Left lung (tissue), 4 donors: ENCODE measurements at regions not wholly inside any gene's neighbourhood (a gene's known extent, or its start where the extent isn't known, plus 50 kb on each side); places are given as distances from the start of the nearest gene placed in this dataset.

ENCODE experiments used
- ATAC-seq: fragments of 200-7000 bp; cut with Tn5 transposase; one replicate; pipeline ENCODE4 v1.9.1; 2020; ENCODE audit warnings: moderate library complexity
- DNase-seq, 4 donors: peaks; one replicate each; pipeline ENCODE4 v3.0.0-alpha.2; 2013 to 2020
- H3K27ac ChIP-seq, 2 donors: fragments of 200-600 bp; sonication (generic) in 1 of 2; one replicate each; pipeline versions ENCODE4 v1.5.0 to v1.8.0; 2020 to 2021
- H3K27me3 ChIP-seq, 2 donors: fragments of 200-600 bp; sonication (generic) in 1 of 2; one replicate each; pipeline versions ENCODE4 v1.5.0 to v1.8.0; 2020 to 2021
- H3K36me3 ChIP-seq, 2 donors: fragments of 200-600 bp; sonication (generic) in 1 of 2; one replicate each; pipeline versions ENCODE4 v1.5.0 to v1.8.0; 2020 to 2021
- H3K4me1 ChIP-seq, 2 donors: fragments of 200-600 bp; one replicate each; pipeline ENCODE4 v1.8.0; 2021
- H3K4me3 ChIP-seq, 2 donors: fragments of 200-600 bp; sonication (generic) in 1 of 2; one replicate each; pipeline versions ENCODE4 v1.5.0 to v1.8.0; 2020 to 2021; ENCODE audit warnings: mild to moderate bottlenecking in 1 of 2
- H3K9me3 ChIP-seq, 2 donors: fragments of 200-600 bp; sonication (generic) in 1 of 2; one replicate each; pipeline versions ENCODE4 v1.5.0 to v1.8.0; 2020 to 2021
- CTCF ChIP-seq, 2 donors: fragments of 200-600 bp; sonication (generic) in 1 of 2; IDR thresholded peaks; one replicate each; pipeline versions ENCODE4 v1.5.0 to v1.8.0; 2021; ENCODE audit warnings: antibody characterized with exemption in 2 of 2
- intact Hi-C, 2 donors: fragments of 100-400 bp; cut with DNase I; formaldehyde crosslinking; loops; one replicate each; pipeline versions ENCODE4 v1.11.2 to v1.14.2; 2022
- donor health status: DM: no; HTN: yes; CAD: no.
- donor health status: DM: no; HTN: no; CAD: no.

- Histone ChIP-seq H3K36me3 (no peaks in the 10 kb centered on the region), H3K27me3 (no peaks in the 10 kb centered on the region), H3K9me3 (peaks cover 0 to 4% of the 10 kb centered on the region in 2 donors), H3K4me1 (no peaks in the 10 kb centered on the region), H3K27ac (no peak overlapping the region), H3K4me3 (no peak overlapping the region)
- DNase-seq (no peak), ATAC-seq (peak; percentile 19)
- intact Hi-C loops, result no loop called here
- TF ChIP-seq CTCF (IDR thresholded peaks at IDR 0.05), result no peak
These were observed 216.4 kb downstream of the KLF5 start for GRCh38 chr13:73275163-73275562.

GRCh38 chr13:73274147-73274546 is 215.3 kb downstream of the KLF5 start:
- Histone ChIP-seq H3K4me3 (no peak overlapping the region), H3K9me3 (peaks cover 0 to 11% of the 10 kb centered on the region in 2 donors), H3K4me1 (no peaks in the 10 kb centered on the region), H3K36me3 (no peaks in the 10 kb centered on the region), H3K27me3 (no peaks in the 10 kb centered on the region), H3K27ac (no peak overlapping the region)
- ATAC-seq (no peak), DNase-seq (no peak)
- no peak for TF ChIP-seq CTCF (IDR thresholded peaks at IDR 0.05)
- intact Hi-C loops, result no loop called here

GRCh38 chr13:73273745-73274144 is 214.9 kb downstream of the KLF5 start:
- TF ChIP-seq CTCF (IDR thresholded peaks at IDR 0.05), result no peak
- H3K9me3 ChIP-seq, result peaks cover 0 to 11% of the 10 kb centered on the region in 2 donors
- ATAC-seq, result peak; percentile 87
- H3K36me3 ChIP-seq, result no peaks in the 10 kb centered on the region
- H3K4me1 ChIP-seq, result no peaks in the 10 kb centered on the region
- H3K27ac ChIP-seq, result no peak overlapping the region
- intact Hi-C loops, result no loop called here
- no peak overlapping the region for H3K4me3 ChIP-seq
- no peaks in the 10 kb centered on the region for H3K27me3 ChIP-seq
- no peak for DNase-seq

- no peak for TF ChIP-seq CTCF (IDR thresholded peaks at IDR 0.05)
- Histone ChIP-seq H3K27me3 (no peaks in the 10 kb centered on the region), H3K9me3 (peaks cover 0 to 11% of the 10 kb centered on the region in 2 donors), H3K4me3 (no peak overlapping the region), H3K27ac (no peak overlapping the region), H3K4me1 (no peaks in the 10 kb centered on the region), H3K36me3 (no peaks in the 10 kb centered on the region)
- intact Hi-C loops, result no loop called here
- no peak for ATAC-seq
- DNase-seq, result no peak
These were observed 214.5 kb downstream of the KLF5 start for GRCh38 chr13:73273276-73273675.

GRCh38 chr13:73272831-73273230 is 214.0 kb downstream of the KLF5 start:
- intact Hi-C loops, result no loop called here
- Histone ChIP-seq H3K27ac (no peak overlapping the region), H3K27me3 (no peaks in the 10 kb centered on the region), H3K4me3 (no peak overlapping the region), H3K36me3 (no peaks in the 10 kb centered on the region), H3K9me3 (peaks cover 0 to 11% of the 10 kb centered on the region in 2 donors), H3K4me1 (no peaks in the 10 kb centered on the region)
- no peak for TF ChIP-seq CTCF (IDR thresholded peaks at IDR 0.05)
- no peak for DNase-seq
- ATAC-seq, result no peak
